ENCODE measurements at regions not wholly inside any gene's neighbourhood (a gene's known extent, or its start where the extent isn't known, plus 50 kb on each side); places are given as distances from the start of the nearest gene placed in this dataset.

DNA sequence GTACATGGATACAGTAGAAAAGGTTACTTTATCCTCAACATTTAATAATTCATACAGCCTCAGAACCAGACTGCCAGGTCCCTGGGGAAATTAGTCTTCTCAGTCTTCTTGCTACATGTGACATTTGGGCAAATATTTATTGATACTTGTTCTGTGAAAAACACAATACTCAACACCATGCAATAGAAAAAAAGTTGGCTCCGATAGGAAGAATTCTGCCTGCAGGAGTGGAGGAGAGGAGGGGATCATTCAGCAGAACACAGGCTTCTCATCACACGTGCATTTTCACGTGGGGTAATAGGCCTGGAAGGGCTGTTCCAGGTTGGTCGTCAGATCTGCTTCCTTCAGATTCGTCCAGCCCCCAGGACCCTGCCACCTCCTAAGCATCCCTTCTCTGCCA lies 58.4 kb upstream of the ACKR3 start:
- TF ChIP-seq, protein P1, sequence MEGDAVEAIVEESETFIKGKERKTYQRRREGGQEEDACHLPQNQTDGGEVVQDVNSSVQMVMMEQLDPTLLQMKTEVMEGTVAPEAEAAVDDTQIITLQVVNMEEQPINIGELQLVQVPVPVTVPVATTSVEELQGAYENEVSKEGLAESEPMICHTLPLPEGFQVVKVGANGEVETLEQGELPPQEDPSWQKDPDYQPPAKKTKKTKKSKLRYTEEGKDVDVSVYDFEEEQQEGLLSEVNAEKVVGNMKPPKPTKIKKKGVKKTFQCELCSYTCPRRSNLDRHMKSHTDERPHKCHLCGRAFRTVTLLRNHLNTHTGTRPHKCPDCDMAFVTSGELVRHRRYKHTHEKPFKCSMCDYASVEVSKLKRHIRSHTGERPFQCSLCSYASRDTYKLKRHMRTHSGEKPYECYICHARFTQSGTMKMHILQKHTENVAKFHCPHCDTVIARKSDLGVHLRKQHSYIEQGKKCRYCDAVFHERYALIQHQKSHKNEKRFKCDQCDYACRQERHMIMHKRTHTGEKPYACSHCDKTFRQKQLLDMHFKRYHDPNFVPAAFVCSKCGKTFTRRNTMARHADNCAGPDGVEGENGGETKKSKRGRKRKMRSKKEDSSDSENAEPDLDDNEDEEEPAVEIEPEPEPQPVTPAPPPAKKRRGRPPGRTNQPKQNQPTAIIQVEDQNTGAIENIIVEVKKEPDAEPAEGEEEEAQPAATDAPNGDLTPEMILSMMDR (conservative IDR thresholded peaks at IDR 0.05; ENCODE audit: low read depth, low read length), result no peak
- TF ChIP-seq EZH2phosphoT487 (IDR thresholded peaks at IDR 0.05; ENCODE audit: borderline replicate concordance, low read length) (no peak), EZH2 (IDR thresholded peaks at IDR 0.05; ENCODE audit: low read length, unreplicated experiment) (no peak)

All from PC-3 (cell line).